ENCODE measurements at regions not wholly inside any gene's neighbourhood (a gene's known extent, or its start where the extent isn't known, plus 50 kb on each side); places are given as distances from the start of the nearest gene placed in this dataset.

GRCh38 chr2:60317844-60318243, 235.6 kb downstream of the BCL11A start:
- TF ChIP-seq PKNOX1 (IDR thresholded peaks at IDR 0.05) (no peak), SUZ12 (IDR thresholded peaks at IDR 0.05) (no peak), FOXK2 (IDR thresholded peaks at IDR 0.05) (no peak), BHLHE40 (IDR thresholded peaks at IDR 0.05; ENCODE audit: borderline replicate concordance) (no peak), FOXA1 (IDR thresholded peaks at IDR 0.05) (no peak), FOXM1 (IDR thresholded peaks at IDR 0.05; ENCODE audit: borderline replicate concordance) (no peak), SP1 (IDR thresholded peaks at IDR 0.05) (no peak), HDGF (IDR thresholded peaks at IDR 0.05; ENCODE audit: borderline replicate concordance) (no peak), CTBP1 (IDR thresholded peaks at IDR 0.05; ENCODE audit: borderline replicate concordance) (no peak), L3MBTL2 (conservative IDR thresholded peaks at IDR 0.05) (no peak), NFRKB (IDR thresholded peaks at IDR 0.05) (no peak), ARNT (IDR thresholded peaks at IDR 0.05) (no peak)

Measured in HEK293T (cell line).